ENCODE measurements at regions not wholly inside any gene's neighbourhood (a gene's known extent, or its start where the extent isn't known, plus 50 kb on each side); places are given as distances from the start of the nearest gene placed in this dataset.

GRCh38 chr20:63087236-63087871 is 80.6 kb upstream of the BHLHE23 start:
- no peak for DNase-seq (ENCODE audit: low read depth)

- DNase-seq (ENCODE audit: low read depth): no peak
Observed at GRCh38 chr20:63086421-63087235, 79.9 kb upstream of the BHLHE23 start.

- DNase-seq (ENCODE audit: low read depth): no peak
Observed at GRCh38 chr20:63085151-63085861, 78.5 kb upstream of the BHLHE23 start.

GRCh38 chr20:63084563-63084927 is 77.8 kb upstream of the BHLHE23 start:
- DNase-seq (ENCODE audit: low read depth): no peak

GRCh38 chr20:63083831-63084562 is 77.2 kb upstream of the BHLHE23 start:
- DNase-seq (ENCODE audit: low read depth): no peak

- DNase-seq (ENCODE audit: low read depth): no peak
Observed at GRCh38 chr20:63082939-63083735, 76.4 kb upstream of the BHLHE23 start.

GRCh38 chr20:63082308-63082938 is 75.7 kb upstream of the BHLHE23 start:
- DNase-seq (ENCODE audit: low read depth): peak; percentile 53

- no peak for DNase-seq (ENCODE audit: low read depth)
Observed at GRCh38 chr20:63081831-63082230, 75.1 kb upstream of the BHLHE23 start.

GRCh38 chr20:63081351-63081750 is 74.6 kb upstream of the BHLHE23 start:
- DNase-seq (ENCODE audit: low read depth): no peak

- no peak for DNase-seq (ENCODE audit: low read depth)
Observed at GRCh38 chr20:63080811-63081210, 74.0 kb upstream of the BHLHE23 start.

- no peak for DNase-seq (ENCODE audit: low read depth)
Observed at GRCh38 chr20:63080411-63080810, 73.6 kb upstream of the BHLHE23 start.

- DNase-seq (ENCODE audit: low read depth): no peak
Observed at GRCh38 chr20:63079971-63080370, 73.2 kb upstream of the BHLHE23 start.

- no peak for DNase-seq (ENCODE audit: low read depth)
Observed at GRCh38 chr20:63077705-63078104, 70.9 kb upstream of the BHLHE23 start.

- no peak for DNase-seq (ENCODE audit: low read depth)
Observed at GRCh38 chr20:63076421-63076820, 69.7 kb upstream of the BHLHE23 start.

GRCh38 chr20:63074631-63075030 is 67.9 kb upstream of the BHLHE23 start:
- no peak for DNase-seq (ENCODE audit: low read depth)

GRCh38 chr20:63074182-63074581 is 67.4 kb upstream of the BHLHE23 start:
- no peak for DNase-seq (ENCODE audit: low read depth)

GRCh38 chr20:63073738-63074065 is 66.9 kb upstream of the BHLHE23 start:
- DNase-seq (ENCODE audit: low read depth): no peak

- DNase-seq (ENCODE audit: low read depth): no peak
Observed at GRCh38 chr20:63072991-63073737, 66.4 kb upstream of the BHLHE23 start.

- DNase-seq (ENCODE audit: low read depth): no peak
Observed at GRCh38 chr20:63072231-63072791, 65.5 kb upstream of the BHLHE23 start.
